DND-41 (cell line): ENCODE measurements at regions not wholly inside any gene's neighbourhood (a gene's known extent, or its start where the extent isn't known, plus 50 kb on each side); places are given as distances from the start of the nearest gene placed in this dataset.
"Not testable (repeated sequence)": the region's sequence is repeated elsewhere in the genome, so short reads cannot be mapped to it uniquely, and the experiment has no call there.

Experiments used
- ATAC-seq: fragments of 200-7000 bp; cut with Tn5 transposase; 3 replicates; pipeline ENCODE4 v1.9.1; 2021; ENCODE audit warnings: low read depth; ENCODE audit not compliant: insufficient read depth
- DNase-seq: peaks from one replicate; pipeline ENCODE4 v3.0.0-alpha.2; 2020
- H2AFZ ChIP-seq: 2 replicates; pipeline ENCODE4 v1.6.0; 2012; ENCODE audit warnings: low read depth, low read length
- H3K27ac ChIP-seq: 2 replicates; pipeline ENCODE4 v1.5.1; 2012; ENCODE audit warnings: low read length, inconsistent platforms
- H3K27me3 ChIP-seq: fragments of 200-600 bp; sonication (generic); 2 replicates; pipeline ENCODE4 v1.6.0; 2012; ENCODE audit warnings: low read length, mild to moderate bottlenecking, inconsistent platforms; ENCODE audit not compliant: insufficient read depth, poor library complexity
- H3K36me3 ChIP-seq: 2 replicates; pipeline ENCODE4 v1.5.1; 2012; ENCODE audit warnings: low read length, inconsistent platforms; ENCODE audit not compliant: insufficient read depth
- H3K4me1 ChIP-seq: 2 replicates; pipeline ENCODE4 v1.5.1; 2012; ENCODE audit warnings: mild to moderate bottlenecking, low read length; ENCODE audit not compliant: insufficient read depth
- H3K4me2 ChIP-seq: 2 replicates; pipeline ENCODE4 v1.6.0; 2012; ENCODE audit warnings: mild to moderate bottlenecking, moderate library complexity, low read length, inconsistent platforms; ENCODE audit not compliant: insufficient read depth
- H3K4me3 ChIP-seq, 2 experiments: fragments of 200-600 bp in 1 of 2; shearing (Covaris generic) in 1 of 2; 2 replicates each; pipeline ENCODE4 v1.5.1; 2012 to 2016; ENCODE audit warnings: inconsistent platforms in 2 of 2, low read length in 2 of 2, mild to moderate bottlenecking in 2 of 2, low read depth in 1 of 2, moderate library complexity in 1 of 2
- H3K79me2 ChIP-seq: 2 replicates; pipeline ENCODE4 v1.6.0; 2012; ENCODE audit warnings: low read length, inconsistent platforms; ENCODE audit not compliant: insufficient read depth
- H3K9ac ChIP-seq: 2 replicates; pipeline ENCODE4 v1.6.0; 2012; ENCODE audit warnings: low read depth, mild to moderate bottlenecking, inconsistent platforms, low read length, moderate library complexity
- H3K9me3 ChIP-seq: 2 replicates; pipeline ENCODE4 v1.5.1; 2012; ENCODE audit warnings: low read length, moderate library complexity, mild to moderate bottlenecking, inconsistent platforms; ENCODE audit not compliant: insufficient read depth, severe bottlenecking
- H4K20me1 ChIP-seq: 2 replicates; pipeline ENCODE4 v1.6.0; 2012; ENCODE audit warnings: low read length; ENCODE audit not compliant: insufficient read depth
- EZH2 ChIP-seq: IDR thresholded peaks from 3 replicates; pipeline ENCODE4 v1.6.1; 2012; ENCODE audit warnings: borderline replicate concordance, low read depth, mild to moderate bottlenecking, moderate library complexity, low read length, inconsistent platforms; ENCODE audit not compliant: severe bottlenecking
- TF ChIP-seq, protein P1 (sequence below): IDR thresholded peaks from 2 replicates; pipeline ENCODE4 v1.5.1; 2012; ENCODE audit warnings: borderline replicate concordance, low read length, moderate library complexity, mild to moderate bottlenecking; ENCODE audit not compliant: poor library complexity, severe bottlenecking; ENCODE audit errors: extremely low read depth

DNA sequence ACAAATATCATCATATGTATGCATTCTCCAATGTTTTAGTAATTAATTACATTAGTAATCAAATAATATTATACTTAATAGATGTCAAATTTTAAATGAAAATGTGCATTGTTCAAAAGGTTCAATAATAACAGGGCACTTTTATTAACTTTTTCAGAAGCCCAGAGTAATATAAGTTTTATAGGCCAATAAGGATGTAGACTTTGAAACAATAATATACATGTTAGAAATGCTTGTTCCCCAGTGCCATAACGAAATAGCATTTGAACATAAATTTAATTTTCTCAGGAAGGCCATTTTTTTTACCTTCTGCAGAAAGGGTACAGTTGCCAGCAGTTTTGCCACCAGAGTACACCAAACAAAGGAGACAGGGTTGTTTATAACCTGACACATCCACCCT lies 1133.9 kb upstream of the LRRTM3 start:
- no peak for TF ChIP-seq EZH2
- TF ChIP-seq, protein P1, sequence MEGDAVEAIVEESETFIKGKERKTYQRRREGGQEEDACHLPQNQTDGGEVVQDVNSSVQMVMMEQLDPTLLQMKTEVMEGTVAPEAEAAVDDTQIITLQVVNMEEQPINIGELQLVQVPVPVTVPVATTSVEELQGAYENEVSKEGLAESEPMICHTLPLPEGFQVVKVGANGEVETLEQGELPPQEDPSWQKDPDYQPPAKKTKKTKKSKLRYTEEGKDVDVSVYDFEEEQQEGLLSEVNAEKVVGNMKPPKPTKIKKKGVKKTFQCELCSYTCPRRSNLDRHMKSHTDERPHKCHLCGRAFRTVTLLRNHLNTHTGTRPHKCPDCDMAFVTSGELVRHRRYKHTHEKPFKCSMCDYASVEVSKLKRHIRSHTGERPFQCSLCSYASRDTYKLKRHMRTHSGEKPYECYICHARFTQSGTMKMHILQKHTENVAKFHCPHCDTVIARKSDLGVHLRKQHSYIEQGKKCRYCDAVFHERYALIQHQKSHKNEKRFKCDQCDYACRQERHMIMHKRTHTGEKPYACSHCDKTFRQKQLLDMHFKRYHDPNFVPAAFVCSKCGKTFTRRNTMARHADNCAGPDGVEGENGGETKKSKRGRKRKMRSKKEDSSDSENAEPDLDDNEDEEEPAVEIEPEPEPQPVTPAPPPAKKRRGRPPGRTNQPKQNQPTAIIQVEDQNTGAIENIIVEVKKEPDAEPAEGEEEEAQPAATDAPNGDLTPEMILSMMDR, result no peak
- DNase-seq, result no peak
- H3K9me3 ChIP-seq, result no peaks in the 10 kb centered on the region

DNA sequence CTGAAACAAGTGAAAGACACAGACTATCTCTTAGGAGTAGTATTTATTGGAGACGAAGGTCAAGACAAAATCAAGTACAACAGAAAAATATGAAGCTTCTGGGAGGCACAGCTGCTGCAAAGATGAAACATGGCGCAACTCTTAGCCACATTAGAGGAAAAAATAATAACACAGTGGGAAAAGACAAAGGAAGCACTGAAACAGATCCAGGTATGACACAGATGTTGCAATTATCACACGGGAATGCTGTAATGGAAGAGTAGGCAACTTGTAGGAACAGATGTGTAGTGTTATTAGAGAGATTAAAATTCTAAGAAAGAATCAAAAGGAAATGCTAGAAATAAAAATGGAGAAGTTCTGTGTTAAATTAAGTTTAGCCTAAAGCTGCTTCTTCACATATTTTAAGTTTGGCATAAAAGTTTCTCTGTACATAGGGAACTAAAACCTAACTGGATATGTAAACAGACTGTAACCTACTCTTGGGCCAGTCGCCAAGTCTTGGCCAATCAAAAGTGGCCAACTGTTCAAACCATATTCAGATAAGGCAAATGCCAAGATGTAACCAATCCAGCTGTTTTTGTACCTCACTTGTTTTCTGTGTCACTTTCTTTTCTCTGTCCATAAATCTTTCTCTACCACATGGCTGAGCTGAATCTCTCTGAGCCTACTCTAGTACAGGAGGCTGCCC lies 1132.0 kb upstream of the LRRTM3 start:
- TF ChIP-seq, protein P1, result no peak
- TF ChIP-seq EZH2, result no peak
- no peak for ATAC-seq
- no peak overlapping the region for H3K9ac ChIP-seq
- no peaks in the 10 kb centered on the region for H3K4me1 ChIP-seq
- H3K36me3 ChIP-seq, result no peaks in the 10 kb centered on the region
- DNase-seq, result no peak
- H3K27me3 ChIP-seq, result no peaks in the 10 kb centered on the region
- no peak overlapping the region for H3K4me3 ChIP-seq
- no peak overlapping the region for H3K4me2 ChIP-seq
- no peak overlapping the region for H3K27ac ChIP-seq
- no peaks in the 10 kb centered on the region for H4K20me1 ChIP-seq
- no peaks in the 10 kb centered on the region for H3K9me3 ChIP-seq
- no peaks in the 10 kb centered on the region for H3K79me2 ChIP-seq
- no peak overlapping the region for H2AFZ ChIP-seq

More for the DNA sequence above, 1133.9 kb upstream of the LRRTM3 start:
- Histone ChIP-seq H3K36me3 (no peaks in the 10 kb centered on the region), H3K79me2 (no peaks in the 10 kb centered on the region), H3K4me1 (no peaks in the 10 kb centered on the region), H3K4me3 (no peak overlapping the region), H3K27me3 (no peaks in the 10 kb centered on the region), H3K27ac (no peak overlapping the region), H2AFZ (no peak overlapping the region), H3K4me2 (no peak overlapping the region), H4K20me1 (no peaks in the 10 kb centered on the region), H3K9ac (no peak overlapping the region)
- no peak for ATAC-seq

DNA sequence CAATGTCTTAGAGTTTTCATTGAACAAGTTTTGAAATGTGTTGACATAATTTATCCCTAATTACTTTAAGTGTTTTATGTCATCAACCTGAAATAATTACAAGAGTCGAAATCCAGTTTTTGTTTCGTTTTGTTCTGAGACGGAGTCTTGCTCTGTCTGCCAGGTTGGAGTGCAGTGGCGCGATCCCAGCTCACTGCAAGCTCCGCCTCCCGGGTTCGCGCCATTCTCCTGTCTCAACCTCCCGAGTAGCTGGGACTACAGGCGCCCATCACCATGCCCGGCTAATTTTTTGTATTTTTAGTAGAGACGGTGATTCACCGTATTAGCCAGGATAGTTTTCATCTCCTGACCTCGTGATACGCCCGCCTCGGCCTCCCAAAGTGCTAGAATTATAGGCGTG lies 1131.0 kb upstream of the LRRTM3 start:
- H3K4me3 ChIP-seq, H3K4me2 ChIP-seq, H3K9ac ChIP-seq, H3K27ac ChIP-seq, H3K27me3 ChIP-seq, H3K9me3 ChIP-seq, DNase-seq, H3K79me2 ChIP-seq, H4K20me1 ChIP-seq, H2AFZ ChIP-seq, H3K36me3 ChIP-seq, ATAC-seq, H3K4me1 ChIP-seq: not testable (repeated sequence)

DNA sequence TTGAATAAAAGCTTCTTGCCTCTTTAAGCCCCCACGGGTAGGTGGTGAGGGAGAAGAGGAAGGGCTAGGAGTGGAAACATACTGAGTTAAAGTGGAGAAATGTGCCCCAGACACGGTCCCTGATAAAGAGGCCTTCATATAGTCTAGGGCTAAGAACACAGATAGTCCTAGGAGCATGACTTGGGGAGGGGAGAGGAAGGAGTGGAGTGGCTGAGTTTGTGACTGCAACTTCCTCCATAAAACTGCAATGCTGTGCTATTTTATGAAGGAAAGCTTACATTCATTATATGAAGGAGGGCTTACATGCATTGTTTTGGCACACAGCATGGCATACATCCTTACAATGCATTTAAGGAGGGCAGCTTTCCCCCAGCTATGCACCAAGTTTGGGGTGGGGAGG lies 1129.4 kb upstream of the LRRTM3 start:
- Histone ChIP-seq H3K36me3 (no peaks in the 10 kb centered on the region), H3K4me1 (no peaks in the 10 kb centered on the region), H3K27ac (no peak overlapping the region), H2AFZ (no peak overlapping the region), H3K27me3 (no peaks in the 10 kb centered on the region), H4K20me1 (no peaks in the 10 kb centered on the region), H3K4me3 (no peak overlapping the region), H3K9me3 (no peaks in the 10 kb centered on the region), H3K4me2 (no peak overlapping the region), H3K79me2 (no peaks in the 10 kb centered on the region), H3K9ac (no peak overlapping the region)
- DNase-seq, result no peak
- no peak for ATAC-seq
- no peak for TF ChIP-seq EZH2
- TF ChIP-seq, protein P1, result no peak
